ENCODE measurements at regions not wholly inside any gene's neighbourhood (a gene's known extent, or its start where the extent isn't known, plus 50 kb on each side); places are given as distances from the start of the nearest gene placed in this dataset.

- TF ChIP-seq CTCF (IDR thresholded peaks at IDR 0.05; ENCODE audit: low read depth, low read length, missing control alignments), result no peak
- H3K4me3 ChIP-seq (ENCODE audit: low read depth, low read length), result no peak overlapping the region
- DNase-seq (ENCODE audit: low read depth), result no peak
Observed at GRCh38 chr9:103981912-103982311, 112.2 kb upstream of the SMC2 start.

- no peak overlapping the region for H3K4me3 ChIP-seq (ENCODE audit: low read depth, low read length)
- no peak for TF ChIP-seq CTCF (IDR thresholded peaks at IDR 0.05; ENCODE audit: low read depth, low read length, missing control alignments)
- DNase-seq (ENCODE audit: low read depth), result no peak
Observed at GRCh38 chr9:103985077-103985476, 109.0 kb upstream of the SMC2 start.

- DNase-seq (ENCODE audit: low read depth), result no peak
- TF ChIP-seq CTCF (IDR thresholded peaks at IDR 0.05; ENCODE audit: low read depth, low read length, missing control alignments), result no peak
- no peak overlapping the region for H3K4me3 ChIP-seq (ENCODE audit: low read depth, low read length)
Observed at GRCh38 chr9:103988821-103989220, 105.3 kb upstream of the SMC2 start.

GRCh38 chr9:103990311-103990710, 103.8 kb upstream of the SMC2 start:
- no peak overlapping the region for H3K4me3 ChIP-seq (ENCODE audit: low read depth, low read length)
- TF ChIP-seq CTCF (IDR thresholded peaks at IDR 0.05; ENCODE audit: low read depth, low read length, missing control alignments), result no peak
- no peak for DNase-seq (ENCODE audit: low read depth)

GRCh38 chr9:103991001-103991400, 103.1 kb upstream of the SMC2 start:
- no peak for DNase-seq (ENCODE audit: low read depth)
- TF ChIP-seq CTCF (IDR thresholded peaks at IDR 0.05; ENCODE audit: low read depth, low read length, missing control alignments), result no peak
- no peak overlapping the region for H3K4me3 ChIP-seq (ENCODE audit: low read depth, low read length)

GRCh38 chr9:103991698-103992097, 102.4 kb upstream of the SMC2 start:
- TF ChIP-seq CTCF (IDR thresholded peaks at IDR 0.05; ENCODE audit: low read depth, low read length, missing control alignments), result no peak
- DNase-seq (ENCODE audit: low read depth), result no peak
- no peak overlapping the region for H3K4me3 ChIP-seq (ENCODE audit: low read depth, low read length)

- H3K4me3 ChIP-seq (ENCODE audit: low read depth, low read length), result no peak overlapping the region
- no peak for DNase-seq (ENCODE audit: low read depth)
- TF ChIP-seq CTCF (IDR thresholded peaks at IDR 0.05; ENCODE audit: low read depth, low read length, missing control alignments), result no peak
Observed at GRCh38 chr9:103992938-103993579, 101.0 kb upstream of the SMC2 start.

Data from GM12864 (cell line).